ENCODE measurements at regions not wholly inside any gene's neighbourhood (a gene's known extent, or its start where the extent isn't known, plus 50 kb on each side); places are given as distances from the start of the nearest gene placed in this dataset.

DNA sequence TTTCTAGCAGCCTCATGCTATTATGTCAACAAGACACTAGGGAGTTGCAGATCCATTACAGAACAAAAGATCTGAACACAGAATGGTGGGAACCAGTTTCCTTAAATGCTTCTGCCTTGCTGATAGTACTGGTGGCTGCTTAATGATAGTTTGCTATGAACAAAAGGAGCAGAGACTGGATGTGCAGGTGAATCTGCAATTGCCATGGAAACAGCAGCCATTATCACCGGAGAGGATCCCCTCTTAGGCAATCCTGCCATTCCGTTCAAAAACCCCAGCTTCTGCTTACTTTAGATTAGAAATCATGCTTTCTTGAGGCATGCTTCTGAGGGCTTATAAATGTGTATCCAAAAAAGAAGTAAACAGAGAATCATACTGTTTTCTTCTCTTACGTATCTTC lies 80.0 kb upstream of the PRKAR2B start:
- no peak for TF ChIP-seq SPI1 (IDR thresholded peaks at IDR 0.05; ENCODE audit: borderline replicate concordance, low read depth)
- TF ChIP-seq, protein P1, sequence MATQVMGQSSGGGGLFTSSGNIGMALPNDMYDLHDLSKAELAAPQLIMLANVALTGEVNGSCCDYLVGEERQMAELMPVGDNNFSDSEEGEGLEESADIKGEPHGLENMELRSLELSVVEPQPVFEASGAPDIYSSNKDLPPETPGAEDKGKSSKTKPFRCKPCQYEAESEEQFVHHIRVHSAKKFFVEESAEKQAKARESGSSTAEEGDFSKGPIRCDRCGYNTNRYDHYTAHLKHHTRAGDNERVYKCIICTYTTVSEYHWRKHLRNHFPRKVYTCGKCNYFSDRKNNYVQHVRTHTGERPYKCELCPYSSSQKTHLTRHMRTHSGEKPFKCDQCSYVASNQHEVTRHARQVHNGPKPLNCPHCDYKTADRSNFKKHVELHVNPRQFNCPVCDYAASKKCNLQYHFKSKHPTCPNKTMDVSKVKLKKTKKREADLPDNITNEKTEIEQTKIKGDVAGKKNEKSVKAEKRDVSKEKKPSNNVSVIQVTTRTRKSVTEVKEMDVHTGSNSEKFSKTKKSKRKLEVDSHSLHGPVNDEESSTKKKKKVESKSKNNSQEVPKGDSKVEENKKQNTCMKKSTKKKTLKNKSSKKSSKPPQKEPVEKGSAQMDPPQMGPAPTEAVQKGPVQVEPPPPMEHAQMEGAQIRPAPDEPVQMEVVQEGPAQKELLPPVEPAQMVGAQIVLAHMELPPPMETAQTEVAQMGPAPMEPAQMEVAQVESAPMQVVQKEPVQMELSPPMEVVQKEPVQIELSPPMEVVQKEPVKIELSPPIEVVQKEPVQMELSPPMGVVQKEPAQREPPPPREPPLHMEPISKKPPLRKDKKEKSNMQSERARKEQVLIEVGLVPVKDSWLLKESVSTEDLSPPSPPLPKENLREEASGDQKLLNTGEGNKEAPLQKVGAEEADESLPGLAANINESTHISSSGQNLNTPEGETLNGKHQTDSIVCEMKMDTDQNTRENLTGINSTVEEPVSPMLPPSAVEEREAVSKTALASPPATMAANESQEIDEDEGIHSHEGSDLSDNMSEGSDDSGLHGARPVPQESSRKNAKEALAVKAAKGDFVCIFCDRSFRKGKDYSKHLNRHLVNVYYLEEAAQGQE (IDR thresholded peaks at IDR 0.05; ENCODE audit: insufficient replicate concordance, low read depth), result no peak
- DNase-seq (ENCODE audit: low read depth in 1 of 2, low spot score in 1 of 2), result no peak

DNA sequence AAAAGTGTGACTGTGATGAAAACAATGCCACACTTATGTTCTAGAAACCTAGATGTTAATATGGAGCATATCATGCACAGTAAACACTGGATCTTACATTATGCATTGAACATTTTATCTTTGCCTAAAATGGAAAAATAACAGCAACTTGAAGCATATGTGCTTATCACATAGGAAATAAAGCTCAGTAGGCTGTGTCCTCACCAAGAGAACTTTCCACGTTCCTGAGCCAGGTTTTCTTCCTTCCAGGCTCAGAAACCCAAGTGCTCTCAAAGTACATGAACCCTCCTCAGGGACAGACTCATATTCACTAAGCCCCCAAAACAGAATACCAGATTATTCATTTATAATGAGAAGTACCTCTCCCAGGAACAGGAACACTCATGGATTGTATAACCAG lies 79.4 kb upstream of the PRKAR2B start:
- no peak for TF ChIP-seq POLR2AphosphoS5 (IDR thresholded peaks at IDR 0.05; ENCODE audit: low read depth)
- TF ChIP-seq GABPA (IDR thresholded peaks at IDR 0.05; ENCODE audit: low read depth), result no peak
- TF ChIP-seq, protein P1 (IDR thresholded peaks at IDR 0.05; ENCODE audit: insufficient replicate concordance, low read depth), result no peak
- TF ChIP-seq, protein P2, sequence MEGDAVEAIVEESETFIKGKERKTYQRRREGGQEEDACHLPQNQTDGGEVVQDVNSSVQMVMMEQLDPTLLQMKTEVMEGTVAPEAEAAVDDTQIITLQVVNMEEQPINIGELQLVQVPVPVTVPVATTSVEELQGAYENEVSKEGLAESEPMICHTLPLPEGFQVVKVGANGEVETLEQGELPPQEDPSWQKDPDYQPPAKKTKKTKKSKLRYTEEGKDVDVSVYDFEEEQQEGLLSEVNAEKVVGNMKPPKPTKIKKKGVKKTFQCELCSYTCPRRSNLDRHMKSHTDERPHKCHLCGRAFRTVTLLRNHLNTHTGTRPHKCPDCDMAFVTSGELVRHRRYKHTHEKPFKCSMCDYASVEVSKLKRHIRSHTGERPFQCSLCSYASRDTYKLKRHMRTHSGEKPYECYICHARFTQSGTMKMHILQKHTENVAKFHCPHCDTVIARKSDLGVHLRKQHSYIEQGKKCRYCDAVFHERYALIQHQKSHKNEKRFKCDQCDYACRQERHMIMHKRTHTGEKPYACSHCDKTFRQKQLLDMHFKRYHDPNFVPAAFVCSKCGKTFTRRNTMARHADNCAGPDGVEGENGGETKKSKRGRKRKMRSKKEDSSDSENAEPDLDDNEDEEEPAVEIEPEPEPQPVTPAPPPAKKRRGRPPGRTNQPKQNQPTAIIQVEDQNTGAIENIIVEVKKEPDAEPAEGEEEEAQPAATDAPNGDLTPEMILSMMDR (IDR thresholded peaks at IDR 0.05; ENCODE audit: insufficient read depth, low read length), result no peak
- no peak for TF ChIP-seq SPI1 (IDR thresholded peaks at IDR 0.05; ENCODE audit: borderline replicate concordance, low read depth)
- no peak overlapping the region for H3K27ac ChIP-seq (replicated peaks)
- no peak overlapping the region for H3K4me3 ChIP-seq (replicated peaks; ENCODE audit: insufficient read depth, low read length)
- no peaks in the 10 kb centered on the region for H3K27me3 ChIP-seq (ENCODE audit: insufficient read depth, poor library complexity, severe bottlenecking)
- DNase-seq (ENCODE audit: low read depth in 1 of 2, low spot score in 1 of 2), result no peak

More for the DNA sequence above, 80.0 kb upstream of the PRKAR2B start:
- no peak overlapping the region for H3K4me3 ChIP-seq (replicated peaks; ENCODE audit: insufficient read depth, low read length)
- H3K27ac ChIP-seq (replicated peaks), result no peak overlapping the region
- no peaks in the 10 kb centered on the region for H3K27me3 ChIP-seq (ENCODE audit: insufficient read depth, poor library complexity, severe bottlenecking)

DNA sequence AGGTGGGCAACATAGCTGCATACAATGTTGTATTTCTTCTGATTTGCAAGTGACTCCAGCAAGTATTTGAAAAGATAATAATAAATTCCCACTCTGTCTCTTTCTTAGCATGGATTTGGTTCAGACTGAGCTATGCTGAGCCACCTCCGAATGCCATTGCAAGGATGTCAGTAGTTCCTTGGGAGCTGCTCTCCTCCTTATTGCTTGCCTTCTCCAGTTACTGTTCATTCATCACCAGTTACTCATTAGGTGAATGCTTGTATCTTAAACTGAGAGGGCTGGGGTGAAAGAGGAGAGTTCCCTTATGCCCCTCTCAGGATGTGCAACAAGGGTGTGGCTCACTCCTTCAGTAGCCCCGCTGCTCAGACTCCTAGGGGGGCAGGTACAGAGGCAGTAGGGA lies 78.4 kb upstream of the PRKAR2B start:
- H3K27ac ChIP-seq (replicated peaks), result no peak overlapping the region
- TF ChIP-seq POLR2AphosphoS5 (IDR thresholded peaks at IDR 0.05; ENCODE audit: low read depth) (no peak), GABPA (IDR thresholded peaks at IDR 0.05; ENCODE audit: low read depth) (no peak), SPI1 (IDR thresholded peaks at IDR 0.05; ENCODE audit: borderline replicate concordance, low read depth) (no peak)
- TF ChIP-seq, protein P2 (IDR thresholded peaks at IDR 0.05; ENCODE audit: insufficient read depth, low read length), result no peak
- TF ChIP-seq, protein P1 (IDR thresholded peaks at IDR 0.05; ENCODE audit: insufficient replicate concordance, low read depth), result no peak
- H3K27me3 ChIP-seq (ENCODE audit: insufficient read depth, poor library complexity, severe bottlenecking), result no peaks in the 10 kb centered on the region
- H3K4me3 ChIP-seq (replicated peaks; ENCODE audit: insufficient read depth, low read length), result no peak overlapping the region
- no peak for DNase-seq (ENCODE audit: low read depth in 1 of 2, low spot score in 1 of 2)

DNA sequence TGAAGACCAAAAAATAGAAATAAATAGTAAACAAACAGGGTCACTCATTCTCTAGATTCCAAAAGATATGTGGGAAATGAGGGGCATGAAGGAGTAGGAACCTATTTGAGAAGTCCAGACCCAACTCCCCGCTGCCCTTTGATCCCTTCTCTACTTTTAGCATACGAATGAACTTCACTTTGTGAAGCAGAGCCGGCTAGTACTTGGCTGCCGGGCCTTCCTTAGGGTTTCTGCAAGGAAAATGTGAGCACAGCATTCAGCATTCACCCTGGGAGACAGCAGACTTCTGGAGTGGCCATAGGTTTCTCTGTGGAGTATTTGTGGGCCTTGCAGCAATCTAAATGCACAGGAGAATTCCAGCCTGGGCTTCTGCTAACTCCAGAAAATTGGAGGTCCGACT lies 76.3 kb upstream of the PRKAR2B start:
- no peak overlapping the region for H3K4me3 ChIP-seq (replicated peaks; ENCODE audit: insufficient read depth, low read length)
- TF ChIP-seq, protein P1 (IDR thresholded peaks at IDR 0.05; ENCODE audit: insufficient replicate concordance, low read depth), result no peak
- TF ChIP-seq, protein P2 (IDR thresholded peaks at IDR 0.05; ENCODE audit: insufficient read depth, low read length), result no peak
- no peak for TF ChIP-seq GABPA (IDR thresholded peaks at IDR 0.05; ENCODE audit: low read depth)
- no peak for TF ChIP-seq POLR2AphosphoS5 (IDR thresholded peaks at IDR 0.05; ENCODE audit: low read depth)
- TF ChIP-seq SPI1 (IDR thresholded peaks at IDR 0.05; ENCODE audit: borderline replicate concordance, low read depth), result no peak
- no peak overlapping the region for H3K27ac ChIP-seq (replicated peaks)
- no peak for DNase-seq (ENCODE audit: low read depth in 1 of 2, low spot score in 1 of 2)
- no peaks in the 10 kb centered on the region for H3K27me3 ChIP-seq (ENCODE audit: insufficient read depth, poor library complexity, severe bottlenecking)
